ENCODE measurements at regions not wholly inside any gene's neighbourhood (a gene's known extent, or its start where the extent isn't known, plus 50 kb on each side); places are given as distances from the start of the nearest gene placed in this dataset.
"Not testable (repeated sequence)": the region's sequence is repeated elsewhere in the genome, so short reads cannot be mapped to it uniquely, and the experiment has no call there.

GRCh38 chr6:74891349-74891831 lies 314.5 kb downstream of the COL12A1 start:
- DNase-seq (ENCODE audit: insufficient read length, low spot score) (no peak), FAIRE-seq (no peak)

- FAIRE-seq (no peak), DNase-seq (ENCODE audit: insufficient read length, low spot score) (no peak)
These were observed 316.2 kb downstream of the COL12A1 start for GRCh38 chr6:74889635-74890034.

GRCh38 chr6:74888741-74889140 lies 317.1 kb downstream of the COL12A1 start:
- FAIRE-seq; DNase-seq (ENCODE audit: insufficient read length, low spot score): not testable (repeated sequence)

GRCh38 chr6:74879976-74880375 lies 325.9 kb downstream of the COL12A1 start:
- DNase-seq (ENCODE audit: insufficient read length, low spot score): no peak
- FAIRE-seq: no peak

- FAIRE-seq: no peak
These were observed 326.6 kb downstream of the COL12A1 start for GRCh38 chr6:74879234-74879633.

GRCh38 chr6:74875193-74875592 lies 330.7 kb downstream of the COL12A1 start:
- DNase-seq (ENCODE audit: insufficient read length, low spot score): no peak
- FAIRE-seq: no peak

More at GRCh38 chr6:74879234-74879633, 326.6 kb downstream of the COL12A1 start:
- no peak for DNase-seq (ENCODE audit: insufficient read length, low spot score)

- FAIRE-seq (no peak), DNase-seq (ENCODE audit: insufficient read length, low spot score) (no peak)
These were observed 332.9 kb downstream of the COL12A1 start for GRCh38 chr6:74872754-74873476.

- no peak for DNase-seq (ENCODE audit: insufficient read length, low spot score)
- no peak for FAIRE-seq
These were observed 334.1 kb downstream of the COL12A1 start for GRCh38 chr6:74871757-74872156.

- no peak for DNase-seq (ENCODE audit: insufficient read length, low spot score)
- no peak for FAIRE-seq
These were observed 335.4 kb downstream of the COL12A1 start for GRCh38 chr6:74870403-74870802.

GRCh38 chr6:74867291-74867690 lies 338.6 kb downstream of the COL12A1 start:
- no peak for DNase-seq (ENCODE audit: insufficient read length, low spot score)
- no peak for FAIRE-seq

GRCh38 chr6:74863968-74864367 lies 341.9 kb downstream of the COL12A1 start:
- DNase-seq (ENCODE audit: insufficient read length, low spot score): no peak
- no peak for FAIRE-seq

GRCh38 chr6:74860456-74860855 lies 345.4 kb downstream of the COL12A1 start:
- DNase-seq (ENCODE audit: insufficient read length, low spot score): no peak
- FAIRE-seq: no peak

GRCh38 chr6:74857157-74857556 lies 348.7 kb downstream of the COL12A1 start:
- no peak for FAIRE-seq

GRCh38 chr6:74853991-74854390 lies 351.9 kb downstream of the COL12A1 start:
- DNase-seq (ENCODE audit: insufficient read length, low spot score) (no peak), FAIRE-seq (no peak)

More at GRCh38 chr6:74857157-74857556, 348.7 kb downstream of the COL12A1 start:
- no peak for DNase-seq (ENCODE audit: insufficient read length, low spot score)

- DNase-seq (ENCODE audit: insufficient read length, low spot score): no peak
- FAIRE-seq: no peak
These were observed 354.3 kb downstream of the COL12A1 start for GRCh38 chr6:74851596-74851995.

- DNase-seq (ENCODE audit: insufficient read length, low spot score) (no peak), FAIRE-seq (no peak)
These were observed 364.9 kb downstream of the COL12A1 start for GRCh38 chr6:74840953-74841352.

- FAIRE-seq (no peak), DNase-seq (ENCODE audit: insufficient read length, low spot score) (no peak)
These were observed 370.9 kb downstream of the COL12A1 start for GRCh38 chr6:74834967-74835366.

GRCh38 chr6:74826263-74826662 lies 379.6 kb downstream of the COL12A1 start:
- FAIRE-seq: no peak
- DNase-seq (ENCODE audit: insufficient read length, low spot score): no peak

- FAIRE-seq (no peak), DNase-seq (ENCODE audit: insufficient read length, low spot score) (no peak)
These were observed 391.4 kb downstream of the COL12A1 start for GRCh38 chr6:74814440-74814839.

GRCh38 chr6:74807674-74808073 lies 398.2 kb downstream of the COL12A1 start:
- FAIRE-seq (no peak), DNase-seq (ENCODE audit: insufficient read length, low spot score) (no peak)

GRCh38 chr6:74805916-74806696 lies 399.7 kb downstream of the COL12A1 start:
- no peak for FAIRE-seq
- no peak for DNase-seq (ENCODE audit: insufficient read length, low spot score)

GRCh38 chr6:74798302-74798701 lies 407.6 kb downstream of the COL12A1 start:
- DNase-seq (ENCODE audit: insufficient read length, low spot score) (no peak), FAIRE-seq (no peak)
